ENCODE measurements at regions not wholly inside any gene's neighbourhood (a gene's known extent, or its start where the extent isn't known, plus 50 kb on each side); places are given as distances from the start of the nearest gene placed in this dataset.

- Mint-ChIP-seq H3K4me3 (no peak overlapping the region), H3K9me3 (peaks cover 0 to 4% (median 0%) of the 10 kb centered on the region in 7 donors), H3K27me3 (peaks cover 8% of the 10 kb centered on the region), H3K4me1 (no peaks in the 10 kb centered on the region), H3K27ac (no peak overlapping the region), H3K36me3 (no peaks in the 10 kb centered on the region)
- no peak overlapping the region for H3K4me3 ChIP-seq (ENCODE audit: low read depth, low read length)
- no peak overlapping the region for H3K27ac ChIP-seq (ENCODE audit: insufficient read depth, low read length, poor library complexity, severe bottlenecking)
- H3K27me3 ChIP-seq (ENCODE audit: control insufficient read depth, insufficient read depth, low read length): no peaks in the 10 kb centered on the region
- no peaks in the 10 kb centered on the region for H3K9me3 ChIP-seq (ENCODE audit: control insufficient read depth in 2 of 2, low read length in 2 of 2)
- DNase-seq (no peak), ATAC-seq (ENCODE audit: low read depth in 2 of 2) (no peak)
- no peaks in the 10 kb centered on the region for H3K4me1 ChIP-seq (ENCODE audit: control insufficient read depth, insufficient read depth, low read length, poor library complexity, severe bottlenecking)
- no peaks in the 10 kb centered on the region for H3K36me3 ChIP-seq (ENCODE audit: control insufficient read depth, insufficient read depth, low read length)
These were observed 383.0 kb downstream of the LRIG3 start for GRCh38 chr12:58537278-58537677.

DNA sequence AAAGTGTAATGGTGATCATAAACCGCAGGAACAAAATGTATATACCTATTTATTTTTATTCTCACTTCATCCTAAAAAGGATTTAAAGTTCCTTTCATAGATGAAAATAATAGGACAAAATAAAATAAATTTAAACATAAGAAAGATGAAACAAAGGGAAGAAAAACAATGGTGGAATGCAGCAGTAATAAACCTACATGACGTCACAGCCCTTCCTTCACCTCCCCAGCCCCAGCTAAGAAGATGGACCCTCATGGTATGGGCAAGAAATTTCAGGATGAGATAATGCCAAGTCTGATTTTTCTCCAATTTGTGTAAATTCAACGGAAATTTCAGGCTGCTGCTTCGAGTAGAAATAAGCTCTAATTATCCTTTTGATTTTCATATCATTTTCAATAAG, 381.0 kb downstream of the LRIG3 start:
- Histone ChIP-seq H3K4me3 (ENCODE audit: low read depth, low read length) (no peak overlapping the region), H3K36me3 (ENCODE audit: control insufficient read depth, insufficient read depth, low read length) (no peaks in the 10 kb centered on the region), H3K9me3 (ENCODE audit: control insufficient read depth in 2 of 2, low read length in 2 of 2) (no peaks in the 10 kb centered on the region), H3K27me3 (ENCODE audit: control insufficient read depth, insufficient read depth, low read length) (no peaks in the 10 kb centered on the region), H3K27ac (ENCODE audit: insufficient read depth, low read length, poor library complexity, severe bottlenecking) (no peak overlapping the region), H3K4me1 (ENCODE audit: control insufficient read depth, insufficient read depth, low read length, poor library complexity, severe bottlenecking) (no peaks in the 10 kb centered on the region)
- Mint-ChIP-seq H3K27me3 (no peaks in the 10 kb centered on the region), H3K9me3 (peaks cover 0 to 3% (median 0%) of the 10 kb centered on the region in 7 donors), H3K4me3 (no peak overlapping the region), H3K27ac (no peak overlapping the region), H3K4me1 (no peaks in the 10 kb centered on the region), H3K36me3 (no peaks in the 10 kb centered on the region)
- ATAC-seq (ENCODE audit: low read depth in 2 of 2) (no peak), DNase-seq (no peak)

GRCh38 chr12:58540480-58541299, 379.6 kb downstream of the LRIG3 start:
- Histone ChIP-seq H3K27ac (ENCODE audit: insufficient read depth, low read length, poor library complexity, severe bottlenecking) (no peak overlapping the region), H3K9me3 (ENCODE audit: control insufficient read depth in 2 of 2, low read length in 2 of 2) (no peaks in the 10 kb centered on the region), H3K36me3 (ENCODE audit: control insufficient read depth, insufficient read depth, low read length) (no peaks in the 10 kb centered on the region), H3K4me1 (ENCODE audit: control insufficient read depth, insufficient read depth, low read length, poor library complexity, severe bottlenecking) (no peaks in the 10 kb centered on the region), H3K4me3 (ENCODE audit: low read depth, low read length) (no peak overlapping the region), H3K27me3 (ENCODE audit: control insufficient read depth, insufficient read depth, low read length) (no peaks in the 10 kb centered on the region)
- H3K9me3 Mint-ChIP-seq: peaks cover 0 to 3% (median 0%) of the 10 kb centered on the region in 7 donors
- H3K4me3 Mint-ChIP-seq: no peak overlapping the region
- no peaks in the 10 kb centered on the region for H3K36me3 Mint-ChIP-seq
- no peaks in the 10 kb centered on the region for H3K4me1 Mint-ChIP-seq
- ATAC-seq (ENCODE audit: low read depth in 2 of 2): no peak
- DNase-seq: peak in 1 of 3 donors; percentile 16
- H3K27ac Mint-ChIP-seq: no peak overlapping the region
- no peaks in the 10 kb centered on the region for H3K27me3 Mint-ChIP-seq

- Mint-ChIP-seq H3K4me1 (no peaks in the 10 kb centered on the region), H3K27me3 (no peaks in the 10 kb centered on the region), H3K36me3 (no peaks in the 10 kb centered on the region), H3K27ac (no peak overlapping the region), H3K4me3 (no peak overlapping the region), H3K9me3 (peaks cover 0 to 3% (median 0%) of the 10 kb centered on the region in 7 donors)
- Histone ChIP-seq H3K4me1 (ENCODE audit: control insufficient read depth, insufficient read depth, low read length, poor library complexity, severe bottlenecking) (no peaks in the 10 kb centered on the region), H3K27ac (ENCODE audit: insufficient read depth, low read length, poor library complexity, severe bottlenecking) (no peak overlapping the region), H3K36me3 (ENCODE audit: control insufficient read depth, insufficient read depth, low read length) (no peaks in the 10 kb centered on the region), H3K27me3 (ENCODE audit: control insufficient read depth, insufficient read depth, low read length) (no peaks in the 10 kb centered on the region), H3K9me3 (ENCODE audit: control insufficient read depth in 2 of 2, low read length in 2 of 2) (no peaks in the 10 kb centered on the region), H3K4me3 (ENCODE audit: low read depth, low read length) (no peak overlapping the region)
- no peak for DNase-seq
- no peak for ATAC-seq (ENCODE audit: low read depth in 2 of 2)
These were observed 379.0 kb downstream of the LRIG3 start for GRCh38 chr12:58541300-58541690.

DNA sequence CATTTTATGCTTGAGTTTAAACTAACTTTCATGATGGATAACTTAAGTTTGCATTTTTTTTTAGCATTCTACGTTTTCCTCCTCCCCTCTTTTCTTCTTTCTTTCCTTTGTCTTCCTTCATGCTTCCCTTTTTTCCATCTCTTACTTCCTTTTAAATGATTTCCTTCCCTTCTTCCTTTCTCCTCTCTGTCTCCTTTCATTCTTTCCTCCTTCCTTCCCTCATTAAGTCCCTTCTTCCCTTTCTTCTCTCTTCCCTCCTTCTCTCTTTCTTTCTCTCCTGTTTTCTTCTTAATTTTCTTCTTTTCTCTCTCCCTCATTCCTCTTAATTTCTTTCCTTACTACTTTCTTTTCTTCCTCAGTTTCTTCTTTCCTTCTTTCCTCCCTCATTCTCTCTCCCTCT, 376.0 kb downstream of the LRIG3 start:
- Mint-ChIP-seq H3K36me3 (no peaks in the 10 kb centered on the region), H3K9me3 (peaks cover 0 to 10% (median 0%) of the 10 kb centered on the region in 7 donors), H3K27me3 (peaks cover 1% of the 10 kb centered on the region), H3K4me1 (no peaks in the 10 kb centered on the region), H3K27ac (no peak overlapping the region), H3K4me3 (no peak overlapping the region)
- Histone ChIP-seq H3K36me3 (ENCODE audit: control insufficient read depth, insufficient read depth, low read length) (no peaks in the 10 kb centered on the region), H3K4me1 (ENCODE audit: control insufficient read depth, insufficient read depth, low read length, poor library complexity, severe bottlenecking) (no peaks in the 10 kb centered on the region), H3K27ac (ENCODE audit: insufficient read depth, low read length, poor library complexity, severe bottlenecking) (no peak overlapping the region), H3K9me3 (ENCODE audit: control insufficient read depth in 2 of 2, low read length in 2 of 2) (no peaks in the 10 kb centered on the region), H3K4me3 (ENCODE audit: low read depth, low read length) (no peak overlapping the region), H3K27me3 (ENCODE audit: control insufficient read depth, insufficient read depth, low read length) (no peaks in the 10 kb centered on the region)
- ATAC-seq (ENCODE audit: low read depth in 2 of 2) (no peak), DNase-seq (no peak)

DNA sequence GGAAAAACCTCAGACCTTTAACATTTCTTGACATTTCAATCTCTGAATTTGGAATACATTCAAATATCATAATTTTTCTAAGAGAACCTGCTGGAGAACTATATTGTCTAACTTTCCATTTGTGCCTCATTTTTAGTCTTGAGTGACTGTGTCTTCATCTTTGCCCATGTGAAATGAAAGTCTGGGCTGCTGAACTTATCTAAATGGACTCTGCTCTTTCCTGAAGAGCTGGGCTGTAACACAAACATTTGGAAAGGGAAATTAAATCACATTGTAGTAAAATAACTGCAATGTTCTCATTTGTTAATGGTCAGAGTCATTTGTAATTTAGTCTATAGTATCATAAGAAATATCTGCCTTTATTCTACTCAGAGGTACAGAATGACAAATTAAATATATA, 373.1 kb downstream of the LRIG3 start:
- no peaks in the 10 kb centered on the region for H3K9me3 ChIP-seq (ENCODE audit: control insufficient read depth in 2 of 2, low read length in 2 of 2)
- Mint-ChIP-seq H3K9me3 (peaks cover 0 to 8% (median 0%) of the 10 kb centered on the region in 7 donors), H3K36me3 (no peaks in the 10 kb centered on the region), H3K27me3 (peaks cover 4% of the 10 kb centered on the region), H3K27ac (no peak overlapping the region), H3K4me3 (no peak overlapping the region), H3K4me1 (no peaks in the 10 kb centered on the region)
- no peak overlapping the region for H3K4me3 ChIP-seq (ENCODE audit: low read depth, low read length)
- H3K4me1 ChIP-seq (ENCODE audit: control insufficient read depth, insufficient read depth, low read length, poor library complexity, severe bottlenecking): no peaks in the 10 kb centered on the region
- ATAC-seq (ENCODE audit: low read depth in 2 of 2): no peak
- H3K27ac ChIP-seq (ENCODE audit: insufficient read depth, low read length, poor library complexity, severe bottlenecking): no peak overlapping the region
- H3K36me3 ChIP-seq (ENCODE audit: control insufficient read depth, insufficient read depth, low read length): no peaks in the 10 kb centered on the region
- no peak for DNase-seq
- H3K27me3 ChIP-seq (ENCODE audit: control insufficient read depth, insufficient read depth, low read length): no peaks in the 10 kb centered on the region

- Mint-ChIP-seq H3K27me3 (peaks cover 4% of the 10 kb centered on the region), H3K36me3 (no peaks in the 10 kb centered on the region), H3K9me3 (peaks cover 0 to 9% (median 0%) of the 10 kb centered on the region in 7 donors), H3K27ac (no peak overlapping the region), H3K4me1 (no peaks in the 10 kb centered on the region), H3K4me3 (no peak overlapping the region)
- Histone ChIP-seq H3K9me3 (ENCODE audit: control insufficient read depth in 2 of 2, low read length in 2 of 2) (no peaks in the 10 kb centered on the region), H3K4me3 (ENCODE audit: low read depth, low read length) (no peak overlapping the region), H3K27ac (ENCODE audit: insufficient read depth, low read length, poor library complexity, severe bottlenecking) (no peak overlapping the region), H3K36me3 (ENCODE audit: control insufficient read depth, insufficient read depth, low read length) (no peaks in the 10 kb centered on the region), H3K4me1 (ENCODE audit: control insufficient read depth, insufficient read depth, low read length, poor library complexity, severe bottlenecking) (no peaks in the 10 kb centered on the region), H3K27me3 (ENCODE audit: control insufficient read depth, insufficient read depth, low read length) (no peaks in the 10 kb centered on the region)
- no peak for ATAC-seq (ENCODE audit: low read depth in 2 of 2)
- DNase-seq: no peak
These were observed 371.5 kb downstream of the LRIG3 start for GRCh38 chr12:58548801-58549200.

GRCh38 chr12:58554522-58555157, 365.7 kb downstream of the LRIG3 start:
- Mint-ChIP-seq H3K9me3 (peaks cover 0 to 3% (median 0%) of the 10 kb centered on the region in 7 donors), H3K27me3 (no peaks in the 10 kb centered on the region), H3K36me3 (no peaks in the 10 kb centered on the region), H3K4me1 (no peaks in the 10 kb centered on the region), H3K27ac (no peak overlapping the region), H3K4me3 (no peak overlapping the region)
- Histone ChIP-seq H3K27ac (ENCODE audit: insufficient read depth, low read length, poor library complexity, severe bottlenecking) (no peak overlapping the region), H3K36me3 (ENCODE audit: control insufficient read depth, insufficient read depth, low read length) (no peaks in the 10 kb centered on the region), H3K4me3 (ENCODE audit: low read depth, low read length) (no peak overlapping the region), H3K27me3 (ENCODE audit: control insufficient read depth, insufficient read depth, low read length) (no peaks in the 10 kb centered on the region), H3K4me1 (ENCODE audit: control insufficient read depth, insufficient read depth, low read length, poor library complexity, severe bottlenecking) (no peaks in the 10 kb centered on the region), H3K9me3 (ENCODE audit: control insufficient read depth in 2 of 2, low read length in 2 of 2) (no peaks in the 10 kb centered on the region)
- no peak for ATAC-seq (ENCODE audit: low read depth in 2 of 2)
- DNase-seq: no peak

Data from CD4-positive, CD25-positive, alpha-beta regulatory T cell (primary cell).